GM12878 (cell line): ENCODE measurements at regions not wholly inside any gene's neighbourhood (a gene's known extent, or its start where the extent isn't known, plus 50 kb on each side); places are given as distances from the start of the nearest gene placed in this dataset.

ENCODE experiments used
- BCL11A ChIP-seq: IDR thresholded peaks from 2 replicates; pipeline ENCODE4 v1.6.1; 2011; ENCODE audit warnings: low read depth, low read length
- CBX5 ChIP-seq: sonication (generic); IDR thresholded peaks from 2 replicates; pipeline ENCODE4 v1.6.1; 2016; ENCODE audit warnings: low read depth, moderate library complexity, mild to moderate bottlenecking, inconsistent platforms
- CREB1 ChIP-seq: IDR thresholded peaks from 2 replicates; pipeline ENCODE4 v1.6.1; 2012; ENCODE audit warnings: low read depth, mild to moderate bottlenecking, inconsistent platforms
- CREM ChIP-seq: IDR thresholded peaks from 2 replicates; pipeline ENCODE4 v1.6.1; 2014; ENCODE audit warnings: antibody characterized with exemption, low read depth
- CUX1 ChIP-seq: IDR thresholded peaks from 2 replicates; pipeline ENCODE4 v1.6.1; 2012; ENCODE audit warnings: improper control_type of control experiment, low read depth, low read length; ENCODE audit not compliant: insufficient replicate concordance
- ETV6 ChIP-seq, 2 experiments: fragments of 450-650 bp in 1 of 2; IDR thresholded peaks in 1 of 2; conservative IDR thresholded peaks in 1 of 2; 2 replicates each; pipeline ENCODE4 v1.6.1; 2014; ENCODE audit warnings: antibody characterized with exemption in 1 of 2, borderline replicate concordance in 1 of 2, low read depth in 1 of 2, mild to moderate bottlenecking in 1 of 2, moderate library complexity in 1 of 2
- GABPA ChIP-seq: IDR thresholded peaks from 2 replicates; pipeline ENCODE4 v1.6.1; 2014; ENCODE audit warnings: antibody characterized with exemption, low read depth, mild to moderate bottlenecking, inconsistent platforms
- JUND ChIP-seq: IDR thresholded peaks from 2 replicates; pipeline ENCODE4 v1.6.1; 2012; ENCODE audit warnings: low read depth, mild to moderate bottlenecking, low read length, improper control_type of control experiment, moderate library complexity
- KAT2A ChIP-seq: conservative IDR thresholded peaks from 2 replicates; pipeline ENCODE4 v1.6.1; 2011; ENCODE audit warnings: low read depth, low read length; ENCODE audit not compliant: control insufficient read depth
- KLF5 ChIP-seq: fragments of 450-650 bp; IDR thresholded peaks from 2 replicates; pipeline ENCODE4 v1.6.1; 2014; ENCODE audit warnings: mild to moderate bottlenecking; ENCODE audit not compliant: partially characterized antibody
- MEF2A ChIP-seq: IDR thresholded peaks from 2 replicates; pipeline ENCODE4 v1.6.1; 2011; ENCODE audit warnings: low read depth, mild to moderate bottlenecking, low read length, moderate library complexity; ENCODE audit not compliant: insufficient read depth
- MTA3 ChIP-seq: IDR thresholded peaks from 2 replicates; pipeline ENCODE4 v1.6.1; 2012; ENCODE audit warnings: low read length, inconsistent platforms, borderline replicate concordance
- MYC ChIP-seq: IDR thresholded peaks from 2 replicates; pipeline ENCODE4 v1.6.1; 2011; ENCODE audit warnings: mild to moderate bottlenecking, low read length, moderate library complexity, inconsistent platforms; ENCODE audit not compliant: insufficient read depth, insufficient replicate concordance, insufficient read length, severe bottlenecking
- NFIC ChIP-seq: IDR thresholded peaks from 2 replicates; pipeline ENCODE4 v1.6.1; 2012; ENCODE audit warnings: low read depth, mild to moderate bottlenecking, inconsistent platforms, low read length, moderate library complexity
- NFXL1 ChIP-seq: fragments of 450-650 bp; IDR thresholded peaks from 2 replicates; pipeline ENCODE4 v1.6.1; 2017; ENCODE audit warnings: antibody characterized with exemption, mild to moderate bottlenecking, borderline replicate concordance
- NFYA ChIP-seq: IDR thresholded peaks from 2 replicates; pipeline ENCODE4 v1.6.1; 2011; ENCODE audit warnings: low read depth, mild to moderate bottlenecking, low read length, improper control_type of control experiment, borderline replicate concordance
- NR2F1 ChIP-seq: fragments of 450-650 bp; conservative IDR thresholded peaks from 2 replicates; pipeline ENCODE4 v1.6.1; 2017; ENCODE audit warnings: mild to moderate bottlenecking
- POLR2AphosphoS2 ChIP-seq: IDR thresholded peaks from 2 replicates; pipeline ENCODE4 v1.6.1; 2011; ENCODE audit warnings: low read depth, mild to moderate bottlenecking, low read length, improper control_type of control experiment, moderate library complexity
- SIN3A ChIP-seq: IDR thresholded peaks from 2 replicates; pipeline ENCODE4 v1.6.1; 2012; ENCODE audit warnings: low read depth, low read length, improper control_type of control experiment
- SMARCA5 ChIP-seq: fragments of 450-650 bp; IDR thresholded peaks from 2 replicates; pipeline ENCODE4 v1.6.1; 2017; ENCODE audit warnings: mild to moderate bottlenecking
- SRF ChIP-seq, 2 experiments: IDR thresholded peaks; 2 replicates each; pipeline ENCODE4 v1.6.1; 2011; ENCODE audit warnings: low read depth in 2 of 2, low read length in 2 of 2, mild to moderate bottlenecking in 1 of 2, moderate library complexity in 1 of 2
- TCF7 ChIP-seq: IDR thresholded peaks from 2 replicates; pipeline ENCODE4 v1.6.1; 2014; ENCODE audit warnings: antibody characterized with exemption, borderline replicate concordance
- USF1 ChIP-seq: IDR thresholded peaks from 2 replicates; pipeline ENCODE4 v1.6.1; 2011; ENCODE audit warnings: borderline replicate concordance, low read depth, mild to moderate bottlenecking, moderate library complexity, mixed read lengths, low read length; ENCODE audit not compliant: insufficient read depth; ENCODE audit errors: extremely low read length
- YY1 ChIP-seq: IDR thresholded peaks from 2 replicates; pipeline ENCODE4 v1.6.1; 2011; ENCODE audit warnings: low read depth, mild to moderate bottlenecking, low read length
- ZNF217 ChIP-seq: fragments of 450-650 bp; IDR thresholded peaks from 2 replicates; pipeline ENCODE4 v1.6.1; 2017; ENCODE audit warnings: antibody characterized with exemption, mild to moderate bottlenecking

GRCh38 chr4:163701916-163702315 lies 207.4 kb downstream of the TMA16 start (continued):
- TF ChIP-seq TCF7 = no peak
- TF ChIP-seq SIN3A = no peak
- no peak for TF ChIP-seq USF1
- TF ChIP-seq KAT2A = no peak
- no peak for TF ChIP-seq NFXL1
- TF ChIP-seq MTA3 = no peak
- TF ChIP-seq BCL11A = peak; percentile 70
- no peak for TF ChIP-seq POLR2AphosphoS2
- peak; percentile 86 for TF ChIP-seq CREM
- TF ChIP-seq CBX5 = no peak
- TF ChIP-seq MYC = no peak
- no peak for TF ChIP-seq SMARCA5
- no peak for TF ChIP-seq MEF2A
- no peak for TF ChIP-seq YY1
- TF ChIP-seq CUX1 = no peak
- TF ChIP-seq GABPA = no peak
- peak; percentile 81 for TF ChIP-seq NFIC
- TF ChIP-seq ETV6 (conservative IDR thresholded peaks at IDR 0.05 in 1 of 2, IDR thresholded peaks at IDR 0.05 in 1 of 2; ENCODE audit: borderline replicate concordance in 1 of 2, low read depth in 1 of 2) = peak in 1 of 2 experiments; percentile 66; a peak in 1 of 4 replicates
- TF ChIP-seq KLF5 = no peak
- TF ChIP-seq NR2F1 = no peak
- no peak for TF ChIP-seq JUND
- TF ChIP-seq NFYA = no peak
- TF ChIP-seq ZNF217 = no peak
- TF ChIP-seq SRF (IDR thresholded peaks at IDR 0.05; ENCODE audit: low read depth in 2 of 2, low read length in 2 of 2) = no peak
- TF ChIP-seq CREB1 = peak; percentile 80
